Ishikawa (cell line): ENCODE measurements at regions not wholly inside any gene's neighbourhood (a gene's known extent, or its start where the extent isn't known, plus 50 kb on each side); places are given as distances from the start of the nearest gene placed in this dataset.

Experiments
- CEBPB ChIP-seq: IDR thresholded peaks from 2 replicates; pipeline ENCODE4 v1.6.1; 2012
- CREB1 ChIP-seq: IDR thresholded peaks from 2 replicates; pipeline ENCODE4 v1.6.1; 2012; ENCODE audit warnings: low read depth
- EGR1 ChIP-seq: IDR thresholded peaks from 2 replicates; pipeline ENCODE4 v1.6.1; 2012
- EP300 ChIP-seq: IDR thresholded peaks from 2 replicates; pipeline ENCODE4 v1.6.1; 2012; ENCODE audit warnings: borderline replicate concordance
- FOXM1 ChIP-seq: IDR thresholded peaks from 2 replicates; pipeline ENCODE4 v1.6.1; 2012; ENCODE audit warnings: low read depth, borderline replicate concordance
- MAX ChIP-seq: IDR thresholded peaks from 2 replicates; pipeline ENCODE4 v1.6.1; 2012
- NFIC ChIP-seq: IDR thresholded peaks from 2 replicates; pipeline ENCODE4 v1.6.1; 2012
- RAD21 ChIP-seq: IDR thresholded peaks from 2 replicates; pipeline ENCODE4 v1.6.1; 2012; ENCODE audit warnings: low read depth
- REST ChIP-seq: IDR thresholded peaks from 2 replicates; pipeline ENCODE4 v1.6.1; 2012; ENCODE audit warnings: low read depth, mild to moderate bottlenecking
- TAF1 ChIP-seq: IDR thresholded peaks from 2 replicates; pipeline ENCODE4 v1.6.1; 2012; ENCODE audit warnings: low read depth, mild to moderate bottlenecking
- TCF12 ChIP-seq: IDR thresholded peaks from 2 replicates; pipeline ENCODE4 v1.6.1; 2012; ENCODE audit warnings: low read depth
- TEAD4 ChIP-seq: IDR thresholded peaks from 2 replicates; pipeline ENCODE4 v1.6.1; 2012
- USF1 ChIP-seq: IDR thresholded peaks from 2 replicates; pipeline ENCODE4 v1.6.1; 2012
- YY1 ChIP-seq: IDR thresholded peaks from 2 replicates; pipeline ENCODE4 v1.6.1; 2012; ENCODE audit warnings: low read depth
- ZBTB7A ChIP-seq: IDR thresholded peaks from 2 replicates; pipeline ENCODE4 v1.6.1; 2012; ENCODE audit warnings: low read depth

GRCh38 chr9:99573886-99574285, 247.8 kb upstream of the NR4A3 start:
- TF ChIP-seq ZBTB7A (no peak), USF1 (no peak), TAF1 (no peak), CREB1 (no peak), CEBPB (no peak)

- TF ChIP-seq TAF1 = no peak
- no peak for TF ChIP-seq TEAD4
- no peak for TF ChIP-seq CEBPB
- no peak for TF ChIP-seq MAX
Observed at GRCh38 chr9:99576002-99576401, 245.7 kb upstream of the NR4A3 start.

GRCh38 chr9:99576876-99577275, 244.8 kb upstream of the NR4A3 start:
- TF ChIP-seq EGR1 = no peak

GRCh38 chr9:99577351-99577750, 244.3 kb upstream of the NR4A3 start:
- TF ChIP-seq NFIC = no peak
- no peak for TF ChIP-seq TAF1
- TF ChIP-seq USF1 = no peak

- TF ChIP-seq ZBTB7A (no peak), TCF12 (no peak), RAD21 (no peak), USF1 (no peak), FOXM1 (no peak), YY1 (no peak), REST (no peak), MAX (no peak), EGR1 (no peak), TAF1 (no peak), TEAD4 (no peak), NFIC (no peak), CEBPB (no peak), EP300 (no peak), CREB1 (no peak)
Observed at GRCh38 chr9:99578666-99579065, 243.0 kb upstream of the NR4A3 start.

GRCh38 chr9:99579964-99580363, 241.7 kb upstream of the NR4A3 start:
- TF ChIP-seq REST (no peak), ZBTB7A (no peak), EP300 (no peak), TAF1 (no peak), TCF12 (no peak)

GRCh38 chr9:99582814-99583213, 238.9 kb upstream of the NR4A3 start:
- no peak for TF ChIP-seq FOXM1
- no peak for TF ChIP-seq REST
